Fibroblast of the aortic adventitia (primary cell): ENCODE measurements at regions not wholly inside any gene's neighbourhood (a gene's known extent, or its start where the extent isn't known, plus 50 kb on each side); places are given as distances from the start of the nearest gene placed in this dataset.
A peak's percentile ranks its signal among the peaks of the same experiment; 100 is the strongest.

Experiments used
- DNase-seq: peaks from one replicate; pipeline ENCODE4 v3.0.0-alpha.2; 2010; ENCODE audit warnings: low read depth
- H3K4me3 ChIP-seq: 2 replicates; pipeline ENCODE4 v1.5.1; 2011; ENCODE audit warnings: low read depth, mild to moderate bottlenecking, control low read depth, low read length, moderate library complexity
- CTCF ChIP-seq: IDR thresholded peaks from 2 replicates; pipeline ENCODE4 v1.5.1; 2011; ENCODE audit warnings: mild to moderate bottlenecking, low read length, control low read depth, inconsistent platforms; ENCODE audit not compliant: insufficient read depth

- DNase-seq: no peak
- no peak overlapping the region for H3K4me3 ChIP-seq
- TF ChIP-seq CTCF: no peak
Measured at GRCh38 chr2:67922080-67922785, 140.6 kb downstream of the C1D start.

GRCh38 chr2:67923696-67924095 lies 139.1 kb downstream of the C1D start:
- no peak overlapping the region for H3K4me3 ChIP-seq
- TF ChIP-seq CTCF: no peak
- DNase-seq: peak; percentile 13

- no peak for TF ChIP-seq CTCF
- DNase-seq: no peak
- no peak overlapping the region for H3K4me3 ChIP-seq
Measured at GRCh38 chr2:67927501-67927900, 135.3 kb downstream of the C1D start.

- no peak for TF ChIP-seq CTCF
- no peak overlapping the region for H3K4me3 ChIP-seq
- no peak for DNase-seq
Measured at GRCh38 chr2:67930156-67930555, 132.6 kb downstream of the C1D start.

- DNase-seq: no peak
- no peak for TF ChIP-seq CTCF
- H3K4me3 ChIP-seq: no peak overlapping the region
Measured at GRCh38 chr2:67936969-67937368, 125.8 kb downstream of the C1D start.

GRCh38 chr2:67938053-67938452 lies 124.8 kb downstream of the C1D start:
- no peak for DNase-seq
- TF ChIP-seq CTCF: no peak
- H3K4me3 ChIP-seq: no peak overlapping the region

GRCh38 chr2:67945056-67945455 lies 117.7 kb downstream of the C1D start:
- no peak for DNase-seq
- no peak overlapping the region for H3K4me3 ChIP-seq
- no peak for TF ChIP-seq CTCF
